PFSK-1 (cell line): ENCODE measurements at regions not wholly inside any gene's neighbourhood (a gene's known extent, or its start where the extent isn't known, plus 50 kb on each side); places are given as distances from the start of the nearest gene placed in this dataset.

ENCODE experiments used
- FOXP2 ChIP-seq: optimal IDR thresholded peaks from 2 replicates; pipeline ENCODE3; 2011; ENCODE audit warnings: borderline replicate concordance, control low read depth, inconsistent platforms; ENCODE audit not compliant: insufficient read depth; ENCODE audit errors: extremely low read length, extremely low read depth
- POLR2AphosphoS5 ChIP-seq: IDR thresholded peaks from 2 replicates; pipeline ENCODE4 v1.6.1; 2012; ENCODE audit warnings: low read depth, mild to moderate bottlenecking, control low read depth, low read length, moderate library complexity
- SIN3A ChIP-seq: IDR thresholded peaks from 2 replicates; pipeline ENCODE4 v1.6.1; 2012; ENCODE audit warnings: mild to moderate bottlenecking, low read length, moderate library complexity, borderline replicate concordance; ENCODE audit not compliant: insufficient read depth
- TAF1 ChIP-seq: IDR thresholded peaks from 2 replicates; pipeline ENCODE4 v1.6.1; 2012; ENCODE audit warnings: low read length, control low read depth, borderline replicate concordance; ENCODE audit not compliant: insufficient read depth
- TF ChIP-seq, protein P1 (sequence below), 2 experiments: IDR thresholded peaks; 2 replicates each; pipeline versions ENCODE4 v1.6.1 to v1.8.0; 2011 to 2012; ENCODE audit warnings: low read depth in 2 of 2, low read length in 2 of 2, control low read depth in 1 of 2, inconsistent platforms in 1 of 2, mild to moderate bottlenecking in 1 of 2, moderate library complexity in 1 of 2; ENCODE audit not compliant: insufficient read depth in 1 of 2

DNA sequence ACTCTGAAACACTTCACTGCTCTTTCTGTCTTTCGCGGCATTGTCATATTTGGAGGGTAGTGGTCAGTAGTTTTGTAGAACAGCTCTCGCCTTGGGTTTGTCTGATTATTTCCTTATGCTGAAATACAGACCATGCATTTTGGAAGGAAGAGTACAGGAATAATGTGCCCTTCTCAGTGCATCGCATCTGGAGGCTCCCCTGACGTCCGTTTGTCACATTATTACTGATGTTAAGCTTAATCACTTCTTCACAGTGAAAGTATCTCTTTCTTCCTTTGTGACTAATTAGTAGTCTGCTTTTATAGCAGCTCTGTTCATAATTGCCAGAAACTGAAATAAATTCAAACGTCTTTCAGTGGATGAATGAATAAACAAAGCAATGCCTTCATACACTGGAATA is 85.7 kb upstream of the CXADR start:
- no peak for TF ChIP-seq FOXP2
- no peak for TF ChIP-seq TAF1
- TF ChIP-seq POLR2AphosphoS5, result no peak
- no peak for TF ChIP-seq SIN3A
- TF ChIP-seq, protein P1, sequence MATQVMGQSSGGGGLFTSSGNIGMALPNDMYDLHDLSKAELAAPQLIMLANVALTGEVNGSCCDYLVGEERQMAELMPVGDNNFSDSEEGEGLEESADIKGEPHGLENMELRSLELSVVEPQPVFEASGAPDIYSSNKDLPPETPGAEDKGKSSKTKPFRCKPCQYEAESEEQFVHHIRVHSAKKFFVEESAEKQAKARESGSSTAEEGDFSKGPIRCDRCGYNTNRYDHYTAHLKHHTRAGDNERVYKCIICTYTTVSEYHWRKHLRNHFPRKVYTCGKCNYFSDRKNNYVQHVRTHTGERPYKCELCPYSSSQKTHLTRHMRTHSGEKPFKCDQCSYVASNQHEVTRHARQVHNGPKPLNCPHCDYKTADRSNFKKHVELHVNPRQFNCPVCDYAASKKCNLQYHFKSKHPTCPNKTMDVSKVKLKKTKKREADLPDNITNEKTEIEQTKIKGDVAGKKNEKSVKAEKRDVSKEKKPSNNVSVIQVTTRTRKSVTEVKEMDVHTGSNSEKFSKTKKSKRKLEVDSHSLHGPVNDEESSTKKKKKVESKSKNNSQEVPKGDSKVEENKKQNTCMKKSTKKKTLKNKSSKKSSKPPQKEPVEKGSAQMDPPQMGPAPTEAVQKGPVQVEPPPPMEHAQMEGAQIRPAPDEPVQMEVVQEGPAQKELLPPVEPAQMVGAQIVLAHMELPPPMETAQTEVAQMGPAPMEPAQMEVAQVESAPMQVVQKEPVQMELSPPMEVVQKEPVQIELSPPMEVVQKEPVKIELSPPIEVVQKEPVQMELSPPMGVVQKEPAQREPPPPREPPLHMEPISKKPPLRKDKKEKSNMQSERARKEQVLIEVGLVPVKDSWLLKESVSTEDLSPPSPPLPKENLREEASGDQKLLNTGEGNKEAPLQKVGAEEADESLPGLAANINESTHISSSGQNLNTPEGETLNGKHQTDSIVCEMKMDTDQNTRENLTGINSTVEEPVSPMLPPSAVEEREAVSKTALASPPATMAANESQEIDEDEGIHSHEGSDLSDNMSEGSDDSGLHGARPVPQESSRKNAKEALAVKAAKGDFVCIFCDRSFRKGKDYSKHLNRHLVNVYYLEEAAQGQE (IDR thresholded peaks at IDR 0.05; ENCODE audit: insufficient read depth in 1 of 2, low read depth in 2 of 2, low read length in 2 of 2), result no peak

DNA sequence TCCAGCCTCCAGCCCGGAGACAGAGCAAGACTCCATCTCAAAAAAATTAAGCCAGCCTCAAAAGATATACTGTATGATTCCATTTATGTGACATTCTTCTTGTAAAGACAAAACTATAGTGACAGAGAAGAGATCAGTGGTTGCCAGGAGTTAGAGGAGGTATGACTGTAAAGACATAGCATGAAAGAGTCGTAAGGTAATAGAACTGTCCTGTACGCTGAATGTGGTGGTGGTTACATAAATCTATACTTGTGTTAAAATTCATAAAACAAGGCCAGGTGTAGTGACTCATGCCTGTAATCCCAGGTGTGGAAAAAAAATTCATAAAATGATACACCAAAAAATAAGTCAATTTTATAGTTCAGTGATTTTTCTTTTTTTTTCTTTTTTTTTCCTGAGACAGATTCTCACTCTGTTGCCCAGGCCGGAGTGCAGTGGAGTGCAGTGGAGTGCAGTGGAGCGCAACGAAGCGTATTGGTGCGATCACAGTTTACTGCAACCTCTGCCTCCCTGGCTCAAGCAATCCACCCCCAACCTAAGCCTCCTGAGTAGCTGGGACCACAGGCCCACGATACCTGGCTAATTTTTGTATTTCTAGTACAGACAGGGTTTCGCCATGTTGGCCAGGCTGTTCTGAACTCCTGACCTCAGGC is 84.9 kb upstream of the CXADR start:
- TF ChIP-seq TAF1, result no peak
- TF ChIP-seq, protein P1 (IDR thresholded peaks at IDR 0.05; ENCODE audit: insufficient read depth in 1 of 2, low read depth in 2 of 2, low read length in 2 of 2), result no peak
- TF ChIP-seq POLR2AphosphoS5, result no peak
- no peak for TF ChIP-seq SIN3A
- no peak for TF ChIP-seq FOXP2

DNA sequence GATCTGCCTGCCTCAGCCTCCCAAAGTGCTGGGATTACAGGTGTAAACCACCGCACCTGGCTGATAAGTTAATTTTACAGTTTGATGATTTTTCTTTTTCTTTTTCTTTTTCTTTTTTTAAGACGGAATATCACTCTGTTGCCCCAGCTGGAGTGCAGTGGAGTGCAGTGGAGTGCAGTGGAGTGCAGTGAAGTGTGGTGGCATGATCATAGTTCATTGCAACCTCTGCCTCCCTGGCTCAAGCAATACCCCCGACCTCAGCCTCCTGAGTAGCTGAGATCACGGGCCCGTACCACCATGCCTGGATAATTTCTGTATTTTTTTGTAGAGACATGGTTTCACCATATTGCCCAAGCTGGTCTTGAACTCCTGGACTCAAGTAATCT is 84.4 kb upstream of the CXADR start:
- TF ChIP-seq FOXP2, result no peak
- no peak for TF ChIP-seq SIN3A
- TF ChIP-seq, protein P1 (IDR thresholded peaks at IDR 0.05; ENCODE audit: insufficient read depth in 1 of 2, low read depth in 2 of 2, low read length in 2 of 2), result no peak
- TF ChIP-seq TAF1, result no peak

DNA sequence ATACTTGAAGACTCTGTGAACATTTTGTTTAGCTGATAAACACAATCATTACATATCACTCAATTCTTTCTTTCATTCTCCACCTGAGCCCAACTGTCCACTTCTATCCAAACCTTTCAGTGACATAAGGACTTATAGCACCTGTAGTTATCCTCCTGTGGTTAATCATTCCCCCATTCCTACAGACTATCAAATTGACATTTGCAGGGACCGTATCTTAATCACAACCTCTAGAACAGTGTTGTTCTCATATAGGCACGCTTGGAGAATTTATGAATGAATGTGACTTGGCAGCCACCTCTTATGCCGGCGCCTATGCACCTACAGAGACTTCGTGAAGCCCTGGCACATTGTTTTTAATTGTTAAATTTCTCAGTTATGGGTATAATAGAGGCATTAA is 83.9 kb upstream of the CXADR start:
- TF ChIP-seq SIN3A, result no peak
- TF ChIP-seq POLR2AphosphoS5, result no peak
- TF ChIP-seq TAF1, result no peak
- TF ChIP-seq, protein P1 (IDR thresholded peaks at IDR 0.05; ENCODE audit: insufficient read depth in 1 of 2, low read depth in 2 of 2, low read length in 2 of 2), result no peak
- TF ChIP-seq FOXP2, result no peak

DNA sequence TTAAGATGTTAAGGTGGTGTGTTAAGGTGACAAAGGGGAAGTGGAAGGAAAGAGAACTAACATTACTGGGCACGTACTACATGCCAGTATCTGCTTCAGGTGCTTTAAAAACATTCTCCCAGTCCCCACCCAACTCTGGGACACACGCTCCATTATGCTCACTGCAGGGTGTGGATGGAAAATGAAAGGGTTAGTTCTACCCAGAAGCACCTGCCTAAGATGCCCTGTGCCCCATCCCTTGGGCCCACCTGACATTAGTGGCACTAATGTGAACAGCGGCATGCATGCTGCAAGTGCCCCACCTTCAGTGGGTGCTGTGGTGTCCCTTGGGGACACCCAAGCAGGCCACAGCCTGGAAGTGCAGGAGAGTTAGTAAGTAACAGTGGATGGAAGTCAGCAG is 82.9 kb upstream of the CXADR start:
- TF ChIP-seq TAF1 (no peak), FOXP2 (no peak), POLR2AphosphoS5 (no peak)
- TF ChIP-seq, protein P1 (IDR thresholded peaks at IDR 0.05; ENCODE audit: insufficient read depth in 1 of 2, low read depth in 2 of 2, low read length in 2 of 2), result no peak
